8988T (cell line): ENCODE measurements at regions not wholly inside any gene's neighbourhood (a gene's known extent, or its start where the extent isn't known, plus 50 kb on each side); places are given as distances from the start of the nearest gene placed in this dataset.

ENCODE experiments used
- DNase-seq: peaks from one replicate; pipeline ENCODE4 v3.0.0; 2011

DNA sequence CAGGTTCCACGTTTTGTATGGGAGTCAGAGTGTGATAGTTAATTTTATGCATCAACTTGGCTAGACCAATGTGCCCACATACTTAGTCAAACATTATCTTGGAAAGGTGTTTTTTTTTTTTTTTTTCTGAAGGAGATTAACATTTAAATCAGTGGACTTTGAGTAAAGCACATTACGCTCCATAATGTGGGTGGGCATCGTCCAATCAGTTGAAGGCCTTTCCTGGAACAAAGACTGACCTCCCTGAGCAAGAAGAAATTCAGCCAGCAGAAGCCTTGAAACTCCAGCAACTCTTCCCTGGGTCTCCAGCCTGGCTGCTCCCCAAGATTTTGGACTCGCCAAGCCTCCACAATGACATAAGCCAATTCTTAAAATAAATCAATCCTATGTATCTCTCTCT lies 711.4 kb downstream of the MTRR start:
- DNase-seq = no peak

DNA sequence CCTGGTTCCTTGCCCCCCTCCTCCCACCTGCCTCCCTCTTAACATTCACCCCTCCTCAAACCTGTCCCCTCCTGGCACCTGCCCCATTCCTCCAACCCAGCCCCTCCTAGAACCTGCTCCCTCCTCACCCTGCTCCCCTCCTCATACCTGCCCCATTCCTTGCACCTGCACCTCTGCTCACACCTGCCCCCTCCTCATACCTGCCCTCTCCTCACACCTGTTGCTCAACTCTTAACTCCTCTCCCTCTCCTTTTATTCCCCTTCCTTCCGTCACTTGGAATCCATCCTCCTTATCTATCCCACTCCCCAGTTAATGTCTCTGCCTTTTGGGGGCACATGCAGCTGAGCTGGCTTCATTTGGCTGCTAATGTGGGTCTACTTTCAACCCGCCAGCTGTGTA lies 712.1 kb downstream of the MTRR start:
- DNase-seq = no peak

DNA sequence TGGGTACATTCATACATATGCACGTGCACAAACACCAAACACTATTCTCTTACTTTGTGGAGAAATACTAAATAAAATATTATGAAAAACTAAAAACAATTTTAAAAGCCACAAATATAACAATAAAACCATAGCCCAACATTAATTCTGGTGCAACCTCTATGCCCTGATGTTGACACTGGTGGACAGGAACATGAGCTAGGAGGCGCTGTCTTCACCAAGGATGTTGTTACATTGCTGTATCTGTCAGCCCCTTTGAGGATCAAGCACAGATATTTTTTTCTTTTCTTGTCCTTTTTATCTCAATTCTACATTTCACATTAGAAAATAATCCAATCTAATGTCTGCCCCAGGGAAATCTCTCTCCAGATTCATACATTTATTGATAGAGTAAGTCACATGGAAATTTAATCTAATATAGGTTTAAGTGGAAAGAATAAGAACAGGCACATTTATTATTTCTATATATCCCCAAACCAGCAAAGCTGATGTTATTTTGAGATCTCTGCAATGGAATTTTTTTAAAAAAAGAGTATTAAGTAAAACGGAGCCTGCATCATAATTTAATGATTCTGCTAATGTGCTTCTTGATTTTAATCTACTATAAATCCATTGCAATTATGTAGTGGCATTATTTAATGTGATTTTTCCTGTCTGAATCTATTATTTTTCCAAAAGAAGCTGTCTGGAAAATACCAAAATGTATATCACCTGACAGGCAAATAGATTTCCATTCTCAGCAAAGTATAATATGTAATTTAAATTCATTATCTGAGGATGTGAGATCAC lies 716.5 kb downstream of the MTRR start:
- DNase-seq = no peak

DNA sequence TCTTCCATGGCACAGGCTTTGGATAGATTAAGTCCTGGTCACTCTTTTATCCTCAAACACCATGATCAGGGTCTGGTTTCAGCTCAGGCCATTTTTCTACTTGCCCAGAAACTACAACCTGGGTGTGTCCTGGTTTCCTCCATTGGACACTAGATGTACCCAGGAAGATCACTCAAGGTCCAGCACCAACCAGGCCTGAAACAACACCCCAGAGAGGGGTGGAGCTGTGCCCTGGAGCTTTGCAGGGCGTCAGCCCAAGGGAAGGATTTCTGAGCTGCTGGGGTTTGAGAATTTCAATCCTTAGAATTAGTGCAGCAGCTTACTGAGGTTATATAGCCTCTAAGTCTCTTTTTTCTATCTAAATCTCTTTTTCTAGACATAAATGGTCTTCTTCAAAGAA lies 722.0 kb downstream of the MTRR start:
- DNase-seq = no peak

DNA sequence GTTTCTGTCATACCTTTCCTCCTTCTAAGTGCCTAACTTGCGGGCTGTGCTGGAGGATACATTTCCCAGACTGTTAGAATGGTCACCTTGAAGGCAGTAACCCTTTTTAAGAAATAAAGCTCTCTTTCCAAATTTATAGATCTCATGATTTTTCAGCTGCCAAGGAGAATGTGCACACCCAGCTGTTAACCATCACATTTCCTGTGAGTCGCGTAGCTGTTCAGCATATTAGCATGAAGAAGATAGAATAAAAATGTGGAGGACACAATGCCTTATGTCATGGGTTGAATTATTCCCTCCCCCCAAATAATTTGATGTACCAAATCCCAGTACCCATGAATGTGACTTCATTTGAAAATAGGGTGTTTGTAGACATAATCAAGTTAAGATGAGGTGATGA lies 729.4 kb downstream of the MTRR start:
- no peak for DNase-seq

DNA sequence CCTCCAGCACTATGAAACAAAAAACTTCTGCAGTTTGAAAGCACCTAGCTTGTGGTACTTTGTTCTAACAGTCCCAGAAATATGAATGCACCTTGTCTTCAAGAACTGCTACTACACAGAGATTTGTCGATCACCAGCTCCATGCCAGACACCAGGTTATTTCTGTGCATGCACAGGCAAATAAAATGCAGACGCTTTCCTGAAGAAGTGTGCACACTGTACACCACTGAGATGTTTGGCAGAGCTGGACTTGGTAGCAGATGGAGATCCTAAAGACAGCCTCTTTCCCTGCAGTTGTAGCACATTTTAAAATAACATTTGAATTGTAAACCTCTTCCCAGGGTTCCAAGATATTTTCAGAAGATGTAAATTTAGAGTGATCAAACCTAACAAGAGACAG lies 730.0 kb downstream of the MTRR start:
- DNase-seq = no peak

DNA sequence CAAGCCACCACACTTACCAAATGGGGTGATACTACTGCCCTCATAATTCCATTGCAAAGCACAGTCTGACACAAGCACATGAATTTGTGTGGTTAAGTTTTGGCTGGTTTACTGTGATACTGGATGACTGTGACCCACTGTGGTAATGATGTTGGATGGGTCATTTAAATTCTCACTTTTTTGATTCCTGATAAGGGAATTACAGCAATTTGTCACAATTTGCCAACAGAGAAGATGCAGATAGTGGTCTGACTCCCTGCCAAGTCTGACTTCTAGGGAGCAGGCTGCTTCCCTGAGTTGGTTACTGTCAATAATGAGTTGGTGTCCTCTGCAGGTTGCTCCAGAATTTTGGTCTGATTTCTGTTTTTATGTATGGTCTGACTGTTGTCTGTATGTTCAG lies 731.9 kb downstream of the MTRR start:
- no peak for DNase-seq

DNA sequence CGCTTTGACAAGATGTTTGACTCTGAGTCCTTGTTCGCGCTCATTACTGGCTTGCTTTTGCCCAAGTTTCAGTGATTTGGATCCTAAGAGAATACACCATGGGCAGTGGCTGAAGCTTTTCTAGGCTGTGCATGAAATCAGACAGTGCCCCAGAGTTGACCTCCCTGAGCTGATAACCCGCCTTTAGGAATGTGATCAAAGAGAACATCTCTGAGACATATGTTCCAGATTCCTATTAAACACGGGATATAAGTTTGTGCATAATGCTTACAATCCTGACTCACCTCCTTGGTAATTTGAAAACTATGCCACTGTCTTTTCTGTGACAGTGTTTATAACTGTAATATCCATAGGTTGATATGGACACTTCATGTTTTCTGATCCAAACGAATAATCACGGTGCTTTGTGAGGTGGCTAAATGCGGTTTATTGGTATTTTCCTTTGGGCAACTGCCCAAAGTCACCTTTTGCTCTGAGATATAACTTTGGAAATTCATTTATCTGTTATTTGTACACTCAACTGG lies 732.9 kb downstream of the MTRR start:
- DNase-seq = no peak

DNA sequence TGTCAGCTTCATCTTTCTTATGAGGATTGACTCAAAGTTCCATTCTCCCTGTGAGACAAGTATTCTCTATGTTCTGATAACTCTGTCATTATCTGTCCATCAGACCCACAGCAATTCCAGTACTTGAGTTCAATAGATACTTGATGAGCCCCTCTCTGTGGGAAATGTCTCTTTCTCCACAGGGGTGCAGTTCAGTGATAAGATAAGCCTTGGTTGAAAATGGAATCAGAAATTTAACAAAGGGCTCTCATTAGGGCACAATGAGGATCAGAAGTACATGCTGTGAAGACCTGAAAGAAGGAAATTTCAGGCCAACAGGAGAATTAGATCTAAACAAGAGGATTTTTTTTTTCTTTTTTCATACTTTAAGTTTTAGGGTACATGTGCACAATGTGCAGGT lies 737.3 kb downstream of the MTRR start:
- no peak for DNase-seq

DNA sequence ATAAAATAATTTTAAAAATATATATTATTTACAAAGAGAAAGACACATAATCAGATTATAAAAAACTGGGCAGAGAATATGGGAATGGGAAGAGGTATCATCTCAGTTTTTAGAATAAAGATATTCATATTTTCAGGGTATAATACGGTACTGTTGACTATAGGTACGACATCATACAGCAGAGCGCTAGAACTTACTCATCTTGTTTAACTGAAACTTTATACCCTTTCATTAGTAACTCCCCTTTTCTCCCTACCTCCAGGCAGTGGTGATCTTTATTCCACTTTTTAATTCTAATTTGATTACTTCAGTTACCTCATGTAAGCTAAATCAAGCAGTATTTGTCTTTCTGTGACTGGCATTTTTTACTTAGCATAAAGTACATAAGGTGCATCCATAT lies 742.1 kb downstream of the MTRR start:
- no peak for DNase-seq

DNA sequence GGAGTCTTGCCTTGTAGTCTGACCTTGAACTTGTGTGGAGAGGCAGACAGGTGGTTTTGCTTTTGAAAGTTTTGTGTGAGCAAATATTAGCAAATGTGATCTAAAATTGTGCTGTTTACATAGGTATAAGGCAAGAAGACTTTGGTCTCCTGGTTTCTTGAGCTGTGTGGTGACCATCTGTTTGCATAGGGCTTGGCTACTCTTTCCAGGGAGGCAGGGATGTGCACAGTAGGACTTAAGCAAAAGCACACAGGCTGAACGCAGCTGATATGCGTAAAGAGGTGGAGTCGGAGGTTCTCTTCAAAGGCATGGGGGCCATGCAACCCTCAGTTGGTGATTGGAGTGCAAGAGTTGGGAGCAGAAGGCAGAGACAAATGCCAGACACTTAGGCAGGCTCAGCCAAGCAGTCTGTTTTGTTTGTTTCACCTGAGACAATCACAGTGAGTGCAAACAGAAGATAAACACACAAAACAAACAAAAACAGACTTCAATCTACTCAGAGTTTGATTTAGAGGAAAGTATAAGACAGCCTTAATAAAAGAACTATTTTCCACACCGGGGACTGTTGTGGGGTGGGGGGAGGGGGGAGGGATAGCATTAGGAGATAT lies 744.2 kb downstream of the MTRR start:
- no peak for DNase-seq

DNA sequence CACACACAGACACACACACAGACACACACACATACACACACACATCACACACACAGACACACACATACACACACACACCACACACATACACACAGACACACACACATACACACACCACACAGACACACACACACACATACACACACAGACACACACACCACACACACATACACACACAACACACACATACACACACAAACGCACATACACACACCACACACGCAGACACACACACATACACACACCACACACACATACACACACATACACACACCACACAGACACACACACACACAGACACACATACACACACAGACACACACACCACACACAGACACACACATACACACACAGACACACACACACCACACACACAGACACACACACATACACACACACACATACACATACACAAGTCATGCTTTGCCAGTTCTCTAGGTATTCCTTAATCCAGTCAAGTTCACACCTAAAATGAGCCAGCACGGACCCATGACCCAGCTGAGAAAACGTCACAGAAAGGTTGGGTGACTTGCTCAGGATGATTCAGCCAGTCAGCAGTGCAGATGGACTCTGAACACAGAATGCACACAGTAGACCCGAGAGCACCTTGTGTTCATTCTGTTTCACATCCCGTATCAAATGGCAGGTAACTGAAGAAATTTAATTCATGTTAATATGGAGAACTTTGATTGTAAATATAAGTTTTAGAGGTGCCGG lies 746.4 kb downstream of the MTRR start:
- no peak for DNase-seq

DNA sequence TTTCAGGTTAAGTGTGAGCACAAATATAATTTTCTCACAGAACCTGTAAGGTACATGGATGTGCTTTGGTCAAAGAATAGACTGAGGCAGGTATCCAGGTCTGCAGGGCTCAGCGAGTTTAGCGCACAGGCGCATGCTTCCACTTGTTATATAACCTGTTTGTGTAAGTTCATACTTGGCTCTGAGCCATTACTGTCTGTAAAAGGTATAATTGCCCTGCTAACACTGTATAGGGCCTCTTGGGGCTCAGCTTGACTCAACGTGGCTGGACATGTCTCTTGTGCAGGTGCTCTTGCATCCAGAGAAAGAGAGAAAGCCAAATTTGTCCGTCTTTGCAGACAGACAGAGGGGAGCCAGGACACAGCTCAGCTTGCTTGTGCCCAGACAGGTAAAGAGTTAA lies 759.6 kb downstream of the MTRR start:
- DNase-seq = no peak

DNA sequence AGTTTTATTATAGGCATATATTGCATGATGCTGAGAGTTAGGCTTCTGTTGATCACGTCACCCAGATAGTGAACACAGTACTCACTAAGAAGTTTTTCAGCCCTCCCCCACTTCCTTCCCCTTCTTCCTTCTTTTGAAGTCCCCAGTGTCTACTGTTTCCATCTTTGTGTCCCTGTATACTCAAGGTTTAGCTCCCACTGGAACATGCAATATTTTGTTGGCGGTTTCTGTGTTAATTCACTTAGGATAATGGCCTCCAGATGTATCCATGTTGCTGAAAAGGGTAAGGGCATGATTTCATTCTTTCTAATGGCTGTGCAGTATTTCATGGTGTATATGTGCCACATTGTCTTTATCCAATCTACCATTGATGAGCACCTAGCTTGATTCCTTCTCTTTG lies 764.3 kb downstream of the MTRR start:
- no peak for DNase-seq

DNA sequence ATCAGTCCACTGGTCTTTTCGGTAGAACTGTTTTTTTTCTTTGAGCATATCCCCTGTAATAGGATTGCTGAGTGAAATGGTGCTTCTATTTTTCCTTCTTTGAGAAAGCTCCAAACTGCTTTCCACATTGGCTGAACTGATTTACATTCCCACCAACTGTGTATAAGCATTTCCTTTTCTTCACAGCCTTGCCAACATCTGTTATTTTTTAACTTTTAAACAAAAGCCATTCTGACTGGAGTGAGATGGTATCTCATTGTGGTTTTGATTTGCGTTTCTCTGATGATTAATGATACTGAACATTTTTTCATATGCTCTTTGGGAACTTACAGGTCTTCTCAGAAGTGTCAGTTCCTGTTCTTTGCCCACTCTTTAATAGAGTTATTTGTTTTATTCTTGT lies 764.7 kb downstream of the MTRR start:
- no peak for DNase-seq

DNA sequence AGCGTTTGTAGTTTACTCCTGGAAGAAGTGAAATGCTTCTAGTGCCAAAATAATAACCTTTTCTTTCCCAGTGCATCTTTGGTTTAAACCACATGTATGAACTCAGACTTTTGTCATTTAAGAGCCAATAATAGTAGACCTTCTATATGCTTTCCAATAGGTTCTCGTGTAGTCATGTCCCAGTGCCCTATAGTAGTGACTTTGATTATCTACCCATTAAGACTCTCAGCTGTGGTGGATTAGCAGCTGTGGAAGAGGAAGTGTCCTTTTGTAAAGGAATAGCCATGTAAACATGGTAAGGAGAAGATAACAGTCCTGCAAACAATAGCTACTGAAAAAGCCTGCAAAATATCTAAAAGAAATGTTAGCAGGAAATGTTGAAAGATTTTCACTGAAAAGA lies 765.3 kb downstream of the MTRR start:
- no peak for DNase-seq

DNA sequence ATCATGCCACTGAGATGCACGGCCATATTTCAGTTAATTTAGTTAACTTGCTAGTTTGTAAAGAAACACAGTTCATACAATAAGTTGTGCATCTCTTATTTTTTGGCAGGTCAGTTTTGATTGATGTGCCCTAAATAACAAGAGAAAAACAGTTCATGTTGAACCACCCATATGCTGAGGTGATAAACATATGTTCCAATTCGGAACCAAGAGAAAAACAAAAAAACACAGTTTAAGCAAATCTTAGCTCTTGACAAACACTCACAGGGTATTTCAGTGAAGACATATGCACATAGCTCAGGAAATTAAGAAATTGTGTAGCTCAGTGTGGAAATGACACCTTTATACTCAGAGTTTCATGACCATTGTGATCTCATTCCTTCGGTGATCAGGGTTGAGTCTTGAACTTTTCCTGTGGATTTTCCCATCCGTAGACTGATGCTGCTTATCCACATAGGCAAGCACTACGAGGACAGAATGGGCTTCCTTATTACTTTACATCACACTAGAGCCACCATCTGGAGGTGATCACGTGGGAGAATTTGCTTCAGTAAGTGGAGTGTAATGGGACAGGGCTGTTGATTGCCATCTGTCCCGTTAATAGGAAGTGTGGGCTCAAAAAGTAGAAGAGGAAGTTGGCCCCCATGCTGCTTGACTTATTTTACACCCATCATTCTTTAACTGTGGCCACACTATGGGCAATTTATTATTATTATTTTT lies 773.0 kb downstream of the MTRR start:
- DNase-seq = no peak

DNA sequence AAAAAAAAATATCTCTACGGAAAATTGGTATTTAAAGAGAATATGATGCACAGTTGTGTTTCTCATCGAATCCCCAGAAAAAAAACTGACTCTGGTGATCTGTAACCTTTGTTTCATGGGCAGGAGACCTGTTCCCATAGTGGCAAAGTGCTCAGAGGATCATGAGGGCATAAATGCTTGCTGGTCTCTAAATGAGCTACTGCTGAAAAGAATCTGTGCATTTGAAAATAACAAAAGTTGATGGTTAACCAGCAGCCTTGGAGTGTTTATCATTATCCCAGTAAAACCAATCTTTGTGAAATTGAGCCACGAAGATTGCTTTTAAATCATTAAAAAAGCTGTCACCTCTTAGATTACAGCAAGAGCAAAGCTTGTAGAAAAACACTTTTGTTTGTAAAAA lies 775.4 kb downstream of the MTRR start:
- no peak for DNase-seq

DNA sequence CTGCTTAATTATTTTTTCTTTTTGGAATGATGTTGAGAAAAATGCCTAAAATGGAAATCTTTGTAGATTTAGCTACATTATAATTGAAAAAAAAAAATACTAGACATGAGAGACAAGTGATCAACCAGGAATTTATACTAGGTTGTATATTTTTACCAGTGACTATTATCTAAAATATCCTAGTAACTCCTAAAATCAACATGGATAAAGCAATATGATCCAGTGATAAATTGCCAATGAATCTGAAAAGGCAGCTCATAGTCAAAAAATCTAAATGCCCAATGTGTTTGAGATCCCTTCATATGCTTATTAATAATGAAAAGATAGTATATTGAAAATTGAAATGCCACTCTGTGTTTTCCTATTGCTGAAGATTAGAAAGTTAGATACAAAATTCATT lies 778.2 kb downstream of the MTRR start:
- no peak for DNase-seq

DNA sequence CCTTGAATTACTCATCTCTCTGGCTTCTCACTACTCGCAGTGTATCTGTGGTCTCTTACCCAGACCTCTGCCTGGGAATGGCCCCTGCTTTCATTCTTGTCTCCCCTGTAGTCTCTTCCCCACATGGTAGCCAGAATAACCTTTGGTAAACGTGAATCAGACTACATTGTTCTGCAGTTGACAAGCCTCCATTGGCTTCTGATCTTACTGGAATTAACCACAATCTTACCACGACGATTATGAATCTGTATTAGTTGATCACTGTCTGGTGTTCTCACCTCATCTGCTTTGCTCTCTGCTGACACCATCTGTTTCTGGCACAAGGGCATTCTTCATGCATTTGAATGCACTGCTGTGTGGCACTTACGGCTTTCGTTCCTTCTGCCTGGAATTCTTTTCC lies 781.2 kb downstream of the MTRR start:
- no peak for DNase-seq

DNA sequence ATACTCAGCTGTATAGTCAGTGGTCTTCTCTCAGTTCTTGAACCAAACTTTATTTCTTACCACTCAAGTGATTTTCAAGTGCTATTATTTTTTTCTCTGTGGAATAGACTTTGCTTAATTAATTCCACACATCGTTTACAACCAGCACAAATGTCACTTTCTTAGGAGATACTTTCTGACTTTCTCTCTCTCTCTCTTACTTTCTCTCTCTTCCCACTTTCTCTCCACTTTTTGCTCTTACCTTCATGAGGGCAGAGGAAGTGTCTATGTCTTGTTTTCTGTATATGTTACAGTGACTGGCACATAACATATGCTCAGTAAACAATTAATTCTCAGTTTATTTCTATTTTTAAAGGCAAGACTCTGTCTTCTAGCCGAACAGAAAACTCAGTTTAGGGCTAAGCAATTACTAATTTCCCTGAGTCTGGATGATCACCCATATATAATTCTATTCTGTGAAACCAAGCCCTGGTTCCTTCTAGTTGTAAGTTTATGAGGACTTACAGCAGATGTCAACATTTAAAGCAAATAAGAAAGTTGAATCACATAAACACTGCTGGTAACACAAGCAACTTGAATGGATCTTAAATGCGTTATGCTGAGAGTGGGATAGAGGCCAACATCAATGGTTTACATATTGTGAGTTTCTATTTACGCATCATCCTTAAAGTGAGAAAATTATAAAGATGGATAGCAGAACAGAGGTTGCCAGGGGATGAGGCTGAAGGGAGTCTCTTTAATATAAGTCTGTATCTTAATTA lies 791.4 kb downstream of the MTRR start:
- DNase-seq = no peak

DNA sequence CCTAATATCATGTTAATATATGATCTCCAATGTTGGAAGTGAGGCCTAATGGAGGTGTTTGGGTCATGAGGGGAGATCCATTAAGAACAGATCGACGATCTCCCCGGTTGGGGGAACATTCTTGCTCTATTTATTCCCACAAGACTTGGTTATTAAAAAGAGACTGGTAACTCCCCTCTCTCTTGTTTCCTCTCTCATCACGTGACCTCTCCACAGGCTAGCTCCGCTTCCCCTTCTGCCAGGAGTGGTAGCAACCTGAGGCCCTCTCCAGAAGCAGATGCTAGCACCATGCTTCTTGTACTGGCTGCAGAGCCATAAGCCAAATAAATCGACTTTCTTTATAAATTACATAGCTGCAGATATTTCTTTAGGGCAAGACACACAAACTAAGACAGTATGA lies 794.4 kb downstream of the MTRR start:
- DNase-seq = no peak

DNA sequence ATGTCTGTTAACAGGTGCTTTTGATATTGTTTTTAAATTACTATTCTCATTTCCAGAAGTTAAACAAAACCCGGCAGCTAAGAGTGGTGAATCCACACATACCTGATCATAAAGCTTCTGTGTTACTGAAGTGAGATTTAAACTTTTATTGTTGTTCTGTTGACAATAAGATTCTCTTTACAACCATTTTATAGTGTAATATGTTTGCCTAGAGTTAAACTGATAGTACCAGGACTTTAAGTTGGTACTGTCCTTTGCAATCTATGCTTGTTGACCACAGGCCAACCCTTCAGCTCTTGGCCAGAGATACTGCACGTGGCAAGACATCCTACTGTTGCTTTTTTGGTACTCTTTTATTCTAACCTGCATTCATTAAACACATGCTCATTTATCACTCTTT lies 806.2 kb downstream of the MTRR start:
- DNase-seq = no peak
